OCI-LY7 (cell line): ENCODE measurements at regions not wholly inside any gene's neighbourhood (a gene's known extent, or its start where the extent isn't known, plus 50 kb on each side); places are given as distances from the start of the nearest gene placed in this dataset.

ENCODE experiments used
- EZH2phosphoT487 ChIP-seq: fragments of 200-600 bp; sonication (generic); IDR thresholded peaks from 2 replicates; pipeline ENCODE4 v1.6.1; 2018; ENCODE audit warnings: low read depth, borderline replicate concordance, mild to moderate bottlenecking, mixed run types, antibody characterized with exemption, low read length, moderate library complexity, mixed read lengths
- TF ChIP-seq, protein P1 (sequence below): fragments of 200-600 bp; sonication (generic); conservative IDR thresholded peaks from 2 replicates; pipeline ENCODE4 v1.5.1; 2014; ENCODE audit warnings: mild to moderate bottlenecking, antibody characterized with exemption, low read length, moderate library complexity, mixed read lengths

- TF ChIP-seq, protein P1, sequence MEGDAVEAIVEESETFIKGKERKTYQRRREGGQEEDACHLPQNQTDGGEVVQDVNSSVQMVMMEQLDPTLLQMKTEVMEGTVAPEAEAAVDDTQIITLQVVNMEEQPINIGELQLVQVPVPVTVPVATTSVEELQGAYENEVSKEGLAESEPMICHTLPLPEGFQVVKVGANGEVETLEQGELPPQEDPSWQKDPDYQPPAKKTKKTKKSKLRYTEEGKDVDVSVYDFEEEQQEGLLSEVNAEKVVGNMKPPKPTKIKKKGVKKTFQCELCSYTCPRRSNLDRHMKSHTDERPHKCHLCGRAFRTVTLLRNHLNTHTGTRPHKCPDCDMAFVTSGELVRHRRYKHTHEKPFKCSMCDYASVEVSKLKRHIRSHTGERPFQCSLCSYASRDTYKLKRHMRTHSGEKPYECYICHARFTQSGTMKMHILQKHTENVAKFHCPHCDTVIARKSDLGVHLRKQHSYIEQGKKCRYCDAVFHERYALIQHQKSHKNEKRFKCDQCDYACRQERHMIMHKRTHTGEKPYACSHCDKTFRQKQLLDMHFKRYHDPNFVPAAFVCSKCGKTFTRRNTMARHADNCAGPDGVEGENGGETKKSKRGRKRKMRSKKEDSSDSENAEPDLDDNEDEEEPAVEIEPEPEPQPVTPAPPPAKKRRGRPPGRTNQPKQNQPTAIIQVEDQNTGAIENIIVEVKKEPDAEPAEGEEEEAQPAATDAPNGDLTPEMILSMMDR, result no peak
- TF ChIP-seq EZH2phosphoT487, result no peak
These were observed 63.5 kb upstream of the FGGY start for GRCh38 chr1:59233444-59233843.
